HCT116 (cell line): ENCODE measurements at regions not wholly inside any gene's neighbourhood (a gene's known extent, or its start where the extent isn't known, plus 50 kb on each side); places are given as distances from the start of the nearest gene placed in this dataset.

Experiments used
- ATAC-seq: fragments of 200-7000 bp; cut with Tn5 transposase; 2 replicates; pipeline ENCODE4 v1.9.1; 2020; ENCODE audit warnings: mild to moderate bottlenecking, moderate library complexity
- BruUV-seq: library from RNA; stranded (reverse); fragments of 400-500 nt; replicated peaks from 2 replicates; lab custom pipeline; 2021; lab: Mats Ljungman, UMichigan
- CTCF ChIA-PET: fragments of 300-600 bp; sonication (Branson Sonifier 250); formaldehyde crosslinking; loops from one replicate; lab custom pipeline; 2021; ENCODE audit warnings: antibody characterized with exemption; lab: Charles Lee
- POLR2A ChIA-PET: fragments of 300-600, 350-600 bp; sonication (Branson Sonifier 250); formaldehyde crosslinking; loops from one replicate; lab custom pipeline; 2021; ENCODE audit warnings: antibody characterized with exemption; lab: Charles Lee
- RAD21 ChIA-PET, 2 experiments: fragments of 300-600 bp; sonication (Branson Sonifier 250); formaldehyde crosslinking; loops; one replicate each; lab custom pipeline; 2023; ENCODE audit warnings: low total read pairs in 2 of 2; ENCODE audit not compliant: uncharacterized antibody in 2 of 2, unreplicated experiment in 2 of 2, low non-redundant PET in 1 of 2; lab: Charles Lee
- DNase-seq: peaks from one replicate; pipeline ENCODE4 v3.0.0-alpha.2; 2010; ENCODE audit warnings: low read depth, low spot score
- H2AFZ ChIP-seq: fragments of 200-600 bp; shearing (Covaris generic), sonication (generic); 2 replicates; pipeline ENCODE4 v1.6.1; 2017; ENCODE audit warnings: low read depth, mixed run types, mixed read lengths, antibody characterized with exemption, low read length; ENCODE audit not compliant: poor library complexity, severe bottlenecking
- H3K27ac ChIP-seq: 2 replicates; pipeline ENCODE4 v1.5.1; 2012; ENCODE audit warnings: low read depth, low read length
- H3K27me3 ChIP-seq: fragments of 200-600 bp; sonication (generic); 2 replicates; pipeline ENCODE4 v1.6.1; 2016; ENCODE audit warnings: mixed run types, low read length, mixed read lengths; ENCODE audit not compliant: insufficient read depth
- H3K36me3 ChIP-seq, 2 experiments: fragments of 200-500 bp in 1 of 2; fragments of 200-600 bp in 1 of 2; sonication (Bioruptor generic) in 1 of 2; sonication (generic) in 1 of 2; 2 replicates each; pipeline versions ENCODE4 v1.5.1 to v1.6.1; 2014 to 2016; ENCODE audit warnings: low read length in 2 of 2, inconsistent platforms in 1 of 2, mixed read lengths in 1 of 2, mixed run types in 1 of 2; ENCODE audit not compliant: insufficient read depth in 2 of 2, control insufficient read depth in 1 of 2
- H3K4me1 ChIP-seq, 2 experiments: fragments of 200-600 bp in 1 of 2; sonication (generic) in 1 of 2; 2 replicates each; pipeline versions ENCODE4 v1.5.1 to v1.6.1; 2012 to 2017; ENCODE audit warnings: low read length in 2 of 2, inconsistent platforms in 1 of 2, mild to moderate bottlenecking in 1 of 2, mixed read lengths in 1 of 2, mixed run types in 1 of 2, moderate library complexity in 1 of 2; ENCODE audit not compliant: insufficient read depth in 2 of 2, control insufficient read depth in 1 of 2
- H3K4me2 ChIP-seq: fragments of 200-600 bp; sonication (generic); 2 replicates; pipeline ENCODE4 v1.6.1; 2017; ENCODE audit warnings: mixed run types, low read length, mixed read lengths
- H3K4me3 ChIP-seq, 2 experiments: fragments of 200-600 bp in 1 of 2; sonication (generic) in 1 of 2; replicated peaks in 1 of 2; 2 replicates each; pipeline ENCODE4 v1.5.1; 2011 to 2016; ENCODE audit warnings: low read length in 2 of 2, control low read depth in 1 of 2, low read depth in 1 of 2, mild to moderate bottlenecking in 1 of 2, mixed read lengths in 1 of 2, mixed run types in 1 of 2
- H3K79me2 ChIP-seq: fragments of 200-600 bp; sonication (generic); 2 replicates; pipeline ENCODE4 v1.6.1; 2017; ENCODE audit warnings: mild to moderate bottlenecking, mixed run types, low read length, moderate library complexity, mixed read lengths; ENCODE audit not compliant: insufficient read depth
- H3K9ac ChIP-seq: fragments of 200-600 bp; sonication (generic); 2 replicates; pipeline ENCODE4 v1.6.1; 2016; ENCODE audit warnings: low read length, mixed read lengths
- H3K9me2 ChIP-seq: fragments of 200-600 bp; sonication (generic), shearing (Covaris generic); 2 replicates; pipeline ENCODE4 v1.6.1; 2017; ENCODE audit warnings: mixed run types, mild to moderate bottlenecking, moderate library complexity; ENCODE audit not compliant: insufficient read depth
- H3K9me3 ChIP-seq, 2 experiments: fragments of 200-500 bp in 1 of 2; fragments of 200-600 bp in 1 of 2; sonication (Bioruptor generic) in 1 of 2; sonication (generic) in 1 of 2; 2 replicates each; pipeline ENCODE4 v1.6.1; 2014 to 2017; ENCODE audit warnings: low read length in 2 of 2, mixed read lengths in 2 of 2, inconsistent platforms in 1 of 2, low read depth in 1 of 2, mild to moderate bottlenecking in 1 of 2, mixed run types in 1 of 2, moderate library complexity in 1 of 2; ENCODE audit not compliant: control insufficient read depth in 1 of 2, insufficient read depth in 1 of 2
- H4K20me1 ChIP-seq: fragments of 200-600 bp; sonication (generic), shearing (Covaris generic); 2 replicates; pipeline ENCODE4 v1.6.1; 2017; ENCODE audit warnings: mixed run types, mild to moderate bottlenecking, moderate library complexity; ENCODE audit not compliant: insufficient read depth
- CBX3 ChIP-seq: IDR thresholded peaks from 2 replicates; pipeline ENCODE4 v1.6.1; 2012; ENCODE audit warnings: low read depth
- EGR1 ChIP-seq: IDR thresholded peaks from 2 replicates; pipeline ENCODE4 v1.6.1; 2012; ENCODE audit warnings: low read depth
- ELF1 ChIP-seq: IDR thresholded peaks from 2 replicates; pipeline ENCODE4 v1.6.1; 2012; ENCODE audit warnings: low read depth, borderline replicate concordance
- EZH2phosphoT487 ChIP-seq: fragments of 200-600 bp; IDR thresholded peaks from 2 replicates; pipeline ENCODE4 v1.6.1; 2018; ENCODE audit warnings: antibody characterized with exemption, borderline replicate concordance
- FOSL1 ChIP-seq: IDR thresholded peaks from 2 replicates; pipeline ENCODE4 v1.6.1; 2012; ENCODE audit warnings: low read depth
- POLR2A ChIP-seq: IDR thresholded peaks from 2 replicates; pipeline ENCODE4 v1.7.0; 2011; ENCODE audit warnings: borderline replicate concordance; ENCODE audit not compliant: insufficient read depth, insufficient read length; ENCODE audit errors: extremely low read depth
- POLR2AphosphoS5 ChIP-seq: IDR thresholded peaks from 2 replicates; pipeline ENCODE4 v1.6.1; 2011; ENCODE audit warnings: mild to moderate bottlenecking, low read depth, low read length, moderate library complexity
- RAD21 ChIP-seq: IDR thresholded peaks from 2 replicates; pipeline ENCODE4 v1.6.1; 2012; ENCODE audit warnings: low read depth, mild to moderate bottlenecking
- SIN3A ChIP-seq: IDR thresholded peaks from 2 replicates; pipeline ENCODE4 v1.6.1; 2012; ENCODE audit warnings: low read depth
- SP1 ChIP-seq: IDR thresholded peaks from 2 replicates; pipeline ENCODE4 v1.6.1; 2012; ENCODE audit warnings: low read depth
- SRF ChIP-seq: IDR thresholded peaks from 2 replicates; pipeline ENCODE4 v1.6.1; 2012; ENCODE audit warnings: low read depth
- TCF7L2 ChIP-seq: IDR thresholded peaks from 2 replicates; pipeline ENCODE4 v1.7.0; 2011; ENCODE audit warnings: borderline replicate concordance, inconsistent platforms; ENCODE audit not compliant: insufficient read depth, insufficient read length; ENCODE audit errors: extremely low read depth
- YY1 ChIP-seq: IDR thresholded peaks from 2 replicates; pipeline ENCODE4 v1.6.1; 2011; ENCODE audit warnings: low read length, low read depth, moderate library complexity, mild to moderate bottlenecking; ENCODE audit not compliant: insufficient replicate concordance; ENCODE audit errors: extremely low read depth
- ZNF274 ChIP-seq: fragments of 200-500 bp; sonication (Bioruptor generic); IDR thresholded peaks from 2 replicates; pipeline ENCODE4 v1.6.1; 2014; ENCODE audit warnings: mild to moderate bottlenecking, low read depth, low read length, inconsistent platforms
- intact Hi-C: fragments of 100-400 bp; cut with micrococcal nuclease; formaldehyde crosslinking; loops from 2 replicates; pipeline ENCODE4 v1.10.0; 2022
- TF ChIP-seq, protein P1 (sequence below): IDR thresholded peaks from 2 replicates; pipeline ENCODE4 v1.6.1; 2012
- TF ChIP-seq, protein P2 (sequence below), 3 experiments: fragments of 200-600 bp in 1 of 3; sonication (generic) in 1 of 3; IDR thresholded peaks in 2 of 3; conservative IDR thresholded peaks in 1 of 3; 2 replicates each; pipeline ENCODE4 v1.5.1; 2012 to 2017; ENCODE audit warnings: low read depth in 2 of 3, low read length in 2 of 3, antibody characterized with exemption in 1 of 3, borderline replicate concordance in 1 of 3, control low read depth in 1 of 3, mild to moderate bottlenecking in 1 of 3, mixed read lengths in 1 of 3, mixed run types in 1 of 3, moderate library complexity in 1 of 3; ENCODE audit not compliant: insufficient read depth in 1 of 3
- TF ChIP-seq, protein P3 (sequence below): IDR thresholded peaks from 2 replicates; pipeline ENCODE4 v1.6.1; 2012

DNA sequence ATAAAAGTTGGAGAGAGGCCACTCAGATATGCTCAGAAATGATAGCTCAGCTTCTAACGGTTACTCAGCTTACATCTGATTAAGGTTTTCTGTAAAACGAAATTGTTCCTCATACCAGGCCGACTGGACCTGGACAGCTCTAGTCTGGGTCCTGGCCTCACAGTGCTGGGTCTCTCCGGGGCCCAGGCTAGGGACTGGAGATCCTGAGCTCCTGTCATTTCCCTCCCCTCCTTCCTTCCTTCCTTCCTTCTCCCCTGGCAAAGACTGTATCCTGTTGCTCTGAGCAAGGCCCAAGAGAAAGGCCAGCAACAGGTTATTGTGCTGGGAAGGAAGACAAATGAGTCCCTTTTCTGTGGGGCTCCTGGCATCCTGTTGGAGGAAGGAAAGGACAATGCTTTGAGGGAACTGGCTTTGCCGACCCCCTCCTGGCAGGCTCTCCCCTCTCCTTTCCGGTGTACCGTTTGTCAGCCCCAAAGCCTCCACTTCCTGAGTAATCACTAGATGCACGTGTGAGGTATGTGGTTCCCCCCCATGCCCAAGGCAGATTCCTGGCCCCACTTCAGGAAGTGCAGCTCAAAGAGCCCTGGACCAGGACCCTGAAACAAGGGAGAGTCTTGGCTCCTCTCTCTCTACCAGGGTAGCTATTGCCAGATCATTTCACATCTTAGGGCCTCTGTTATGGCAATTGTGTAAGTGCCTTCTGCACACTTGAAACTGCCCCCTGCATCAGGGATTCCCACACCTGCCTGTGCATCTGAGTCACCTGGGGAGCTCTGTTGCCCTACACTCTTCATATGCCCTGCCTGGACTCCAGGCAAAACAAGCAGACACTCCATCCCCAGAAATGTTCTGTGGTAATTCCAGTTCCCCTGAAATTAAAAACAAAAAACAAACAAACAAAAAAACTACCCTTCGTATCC lies 212.7 kb upstream of the FGGY start (continued):
- TF ChIP-seq SP1, result no peak
- no peak for TF ChIP-seq EZH2phosphoT487

DNA sequence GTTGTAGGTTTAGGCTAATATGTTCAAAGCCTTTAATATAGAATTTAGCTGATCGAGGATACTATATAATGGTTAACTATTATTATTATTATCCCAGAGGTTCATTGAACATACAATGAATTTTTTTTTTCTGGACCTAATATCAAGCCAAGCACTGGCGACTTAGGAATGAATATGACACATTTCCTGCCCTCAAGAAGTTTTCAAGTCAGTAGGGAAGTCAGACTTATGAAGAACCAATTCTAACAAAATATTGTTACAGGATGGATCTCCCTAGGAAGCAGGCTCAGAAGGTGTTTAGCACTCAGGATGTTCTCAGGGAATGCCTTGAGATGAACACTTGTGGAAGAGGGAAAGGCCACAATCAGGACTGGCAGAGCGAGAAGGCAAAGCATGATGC lies 211.8 kb upstream of the FGGY start:
- H3K9me3 ChIP-seq, result no peaks in the 10 kb centered on the region
- intact Hi-C loops, result no loop called here
- H3K4me2 ChIP-seq, result no peak overlapping the region
- H3K27me3 ChIP-seq, result no peaks in the 10 kb centered on the region
- CTCF ChIA-PET, result no interaction called here
- no peak for TF ChIP-seq FOSL1
- no peak for TF ChIP-seq ZNF274
- TF ChIP-seq, protein P1, sequence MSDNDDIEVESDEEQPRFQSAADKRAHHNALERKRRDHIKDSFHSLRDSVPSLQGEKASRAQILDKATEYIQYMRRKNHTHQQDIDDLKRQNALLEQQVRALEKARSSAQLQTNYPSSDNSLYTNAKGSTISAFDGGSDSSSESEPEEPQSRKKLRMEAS, result no peak
- TF ChIP-seq EGR1, result no peak
- no peak for TF ChIP-seq SRF
- TF ChIP-seq RAD21, result no peak
- TF ChIP-seq SIN3A, result no peak
- no peak for TF ChIP-seq ELF1
- no peak for TF ChIP-seq EZH2phosphoT487
- TF ChIP-seq, protein P2, sequence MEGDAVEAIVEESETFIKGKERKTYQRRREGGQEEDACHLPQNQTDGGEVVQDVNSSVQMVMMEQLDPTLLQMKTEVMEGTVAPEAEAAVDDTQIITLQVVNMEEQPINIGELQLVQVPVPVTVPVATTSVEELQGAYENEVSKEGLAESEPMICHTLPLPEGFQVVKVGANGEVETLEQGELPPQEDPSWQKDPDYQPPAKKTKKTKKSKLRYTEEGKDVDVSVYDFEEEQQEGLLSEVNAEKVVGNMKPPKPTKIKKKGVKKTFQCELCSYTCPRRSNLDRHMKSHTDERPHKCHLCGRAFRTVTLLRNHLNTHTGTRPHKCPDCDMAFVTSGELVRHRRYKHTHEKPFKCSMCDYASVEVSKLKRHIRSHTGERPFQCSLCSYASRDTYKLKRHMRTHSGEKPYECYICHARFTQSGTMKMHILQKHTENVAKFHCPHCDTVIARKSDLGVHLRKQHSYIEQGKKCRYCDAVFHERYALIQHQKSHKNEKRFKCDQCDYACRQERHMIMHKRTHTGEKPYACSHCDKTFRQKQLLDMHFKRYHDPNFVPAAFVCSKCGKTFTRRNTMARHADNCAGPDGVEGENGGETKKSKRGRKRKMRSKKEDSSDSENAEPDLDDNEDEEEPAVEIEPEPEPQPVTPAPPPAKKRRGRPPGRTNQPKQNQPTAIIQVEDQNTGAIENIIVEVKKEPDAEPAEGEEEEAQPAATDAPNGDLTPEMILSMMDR (IDR thresholded peaks at IDR 0.05 in 2 of 3, conservative IDR thresholded peaks at IDR 0.05 in 1 of 3; ENCODE audit: borderline replicate concordance in 1 of 3, insufficient read depth in 1 of 3, low read depth in 2 of 3, low read length in 2 of 3), result no peak
- TF ChIP-seq, protein P3, sequence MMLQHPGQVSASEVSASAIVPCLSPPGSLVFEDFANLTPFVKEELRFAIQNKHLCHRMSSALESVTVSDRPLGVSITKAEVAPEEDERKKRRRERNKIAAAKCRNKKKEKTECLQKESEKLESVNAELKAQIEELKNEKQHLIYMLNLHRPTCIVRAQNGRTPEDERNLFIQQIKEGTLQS, result no peak
- no peak for TF ChIP-seq POLR2A
- TF ChIP-seq POLR2AphosphoS5, result no peak
- no peak for TF ChIP-seq TCF7L2
- no peak for TF ChIP-seq YY1
- no peak for TF ChIP-seq CBX3
- TF ChIP-seq SP1, result no peak
- TF ChIP-seq, all 23 proteins: peak for 0
- Histone ChIP-seq H3K27ac (no peak overlapping the region), H3K9me2 (no peaks in the 10 kb centered on the region), H3K36me3 (no peaks in the 10 kb centered on the region), H3K4me3 (no peak overlapping the region), H3K9ac (no peak overlapping the region), H4K20me1 (no peaks in the 10 kb centered on the region), H3K4me1 (no peaks in the 10 kb centered on the region), H2AFZ (no peak overlapping the region), H3K79me2 (no peaks in the 10 kb centered on the region)
- ChIA-PET RAD21 (no interaction called here), POLR2A (no interaction called here)
- no TSS peak for BruUV-seq
- no peak for ATAC-seq
- no peak for DNase-seq
